ENCODE measurements at regions not wholly inside any gene's neighbourhood (a gene's known extent, or its start where the extent isn't known, plus 50 kb on each side); places are given as distances from the start of the nearest gene placed in this dataset.

GRCh38 chr14:22025879-22026278 lies 352.3 kb upstream of the OR4E1 start:
- Histone ChIP-seq H3K36me3 (no peaks in the 10 kb centered on the region), H3K27me3 (no peaks in the 10 kb centered on the region), H3K27ac (no peak overlapping the region), H3K4me1 (no peaks in the 10 kb centered on the region), H3K9me3 (no peaks in the 10 kb centered on the region), H3K4me3 (no peak overlapping the region)
- intact Hi-C loops (cut with DNase I; ENCODE audit: low total_unique reads) = no loop called here
- WGBS, 5 donors = 45 to 75% (median 67%) methylated on average over 1 of the region's 1 CpG
- TF ChIP-seq EP300 (IDR thresholded peaks at IDR 0.05) (no peak), POLR2A (IDR thresholded peaks at IDR 0.05) (no peak), CTCF (IDR thresholded peaks at IDR 0.05) (no peak), POLR2AphosphoS5 (IDR thresholded peaks at IDR 0.05) (no peak)
- DNase-seq = no peak

- intact Hi-C loops (cut with DNase I; ENCODE audit: low total_unique reads) = no loop called here
- DNase-seq = peak in 1 of 2 donors; percentile 64
- no peaks in the 10 kb centered on the region for H3K4me1 ChIP-seq
- no peaks in the 10 kb centered on the region for H3K27me3 ChIP-seq
- TF ChIP-seq EP300 (IDR thresholded peaks at IDR 0.05) (no peak), POLR2A (IDR thresholded peaks at IDR 0.05) (no peak), CTCF (IDR thresholded peaks at IDR 0.05) (no peak), POLR2AphosphoS5 (IDR thresholded peaks at IDR 0.05) (no peak)
- H3K27ac ChIP-seq = no peak overlapping the region
- H3K9me3 ChIP-seq = no peaks in the 10 kb centered on the region
- no peak overlapping the region for H3K4me3 ChIP-seq
- 0 to 14% (median 3%) methylated on average over 1 of the region's 1 CpG for WGBS, 5 donors
- no peaks in the 10 kb centered on the region for H3K36me3 ChIP-seq
Observed at GRCh38 chr14:22024137-22024536, 350.5 kb upstream of the OR4E1 start.

GRCh38 chr14:22018890-22019289 lies 345.3 kb upstream of the OR4E1 start:
- no peaks in the 10 kb centered on the region for H3K9me3 ChIP-seq
- TF ChIP-seq POLR2A (IDR thresholded peaks at IDR 0.05) (no peak), EP300 (IDR thresholded peaks at IDR 0.05) (no peak), POLR2AphosphoS5 (IDR thresholded peaks at IDR 0.05) (no peak)

GRCh38 chr14:22012452-22012851 lies 338.8 kb upstream of the OR4E1 start:
- DNase-seq = no peak
- WGBS, 5 donors = 55 to 70% (median 65%) methylated on average over 3 of the region's 3 CpGs

More at GRCh38 chr14:22018890-22019289, 345.3 kb upstream of the OR4E1 start:
- Histone ChIP-seq H3K27me3 (no peaks in the 10 kb centered on the region), H3K4me1 (no peaks in the 10 kb centered on the region), H3K27ac (no peak overlapping the region), H3K36me3 (no peaks in the 10 kb centered on the region), H3K4me3 (no peak overlapping the region)
- DNase-seq = no peak
- WGBS, 5 donors = 55 to 75% (median 59%) methylated on average over 1 of the region's 1 CpG
- intact Hi-C loops (cut with DNase I; ENCODE audit: low total_unique reads) = no loop called here

More at GRCh38 chr14:22012452-22012851, 338.8 kb upstream of the OR4E1 start:
- H3K36me3 ChIP-seq = no peaks in the 10 kb centered on the region
- intact Hi-C loops (cut with DNase I; ENCODE audit: low total_unique reads) = no loop called here
- no peak overlapping the region for H3K4me3 ChIP-seq
- peaks cover 0 to 6% (median 0%) of the 10 kb centered on the region in 4 donors for H3K4me1 ChIP-seq
- H3K27me3 ChIP-seq = no peaks in the 10 kb centered on the region
- no peaks in the 10 kb centered on the region for H3K9me3 ChIP-seq
- H3K27ac ChIP-seq = no peak overlapping the region
- TF ChIP-seq POLR2AphosphoS5 (IDR thresholded peaks at IDR 0.05) (no peak), CTCF (IDR thresholded peaks at IDR 0.05) (no peak), POLR2A (IDR thresholded peaks at IDR 0.05) (no peak), EP300 (IDR thresholded peaks at IDR 0.05) (no peak)
